ENCODE measurements at regions not wholly inside any gene's neighbourhood (a gene's known extent, or its start where the extent isn't known, plus 50 kb on each side); places are given as distances from the start of the nearest gene placed in this dataset.
A peak's percentile ranks its signal among the peaks of the same experiment; 100 is the strongest.

GRCh38 chr2:185919155-185919554, 180.6 kb downstream of the FSIP2 start:
- TF ChIP-seq CTCF (IDR thresholded peaks at IDR 0.05; ENCODE audit: low read length, missing control alignments), result no peak
- no peak overlapping the region for H3K4me3 ChIP-seq (replicated peaks; ENCODE audit: low read depth, low read length)
- DNase-seq (ENCODE audit: low read depth), result peak; percentile 1

GRCh38 chr2:185921048-185921756, 182.6 kb downstream of the FSIP2 start:
- no peak for DNase-seq (ENCODE audit: low read depth)
- TF ChIP-seq CTCF (IDR thresholded peaks at IDR 0.05; ENCODE audit: low read length, missing control alignments), result no peak
- no peak overlapping the region for H3K4me3 ChIP-seq (replicated peaks; ENCODE audit: low read depth, low read length)

- DNase-seq (ENCODE audit: low read depth), result no peak
- H3K4me3 ChIP-seq (replicated peaks; ENCODE audit: low read depth, low read length), result no peak overlapping the region
- no peak for TF ChIP-seq CTCF (IDR thresholded peaks at IDR 0.05; ENCODE audit: low read length, missing control alignments)
Observed at GRCh38 chr2:185934232-185934631, 195.6 kb downstream of the FSIP2 start.

GRCh38 chr2:185939858-185940257, 201.3 kb downstream of the FSIP2 start:
- no peak overlapping the region for H3K4me3 ChIP-seq (replicated peaks; ENCODE audit: low read depth, low read length)
- no peak for DNase-seq (ENCODE audit: low read depth)
- TF ChIP-seq CTCF (IDR thresholded peaks at IDR 0.05; ENCODE audit: low read length, missing control alignments), result no peak

- DNase-seq (ENCODE audit: low read depth), result no peak
Observed at GRCh38 chr2:185942855-185943254, 204.3 kb downstream of the FSIP2 start.

GRCh38 chr2:185947722-185948121, 209.1 kb downstream of the FSIP2 start:
- TF ChIP-seq CTCF (IDR thresholded peaks at IDR 0.05; ENCODE audit: low read length, missing control alignments), result no peak
- no peak overlapping the region for H3K4me3 ChIP-seq (replicated peaks; ENCODE audit: low read depth, low read length)
- no peak for DNase-seq (ENCODE audit: low read depth)

More at GRCh38 chr2:185942855-185943254, 204.3 kb downstream of the FSIP2 start:
- no peak for TF ChIP-seq CTCF (IDR thresholded peaks at IDR 0.05; ENCODE audit: low read length, missing control alignments)
- no peak overlapping the region for H3K4me3 ChIP-seq (replicated peaks; ENCODE audit: low read depth, low read length)

GRCh38 chr2:185952100-185952499, 213.5 kb downstream of the FSIP2 start:
- DNase-seq (ENCODE audit: low read depth), result no peak
- H3K4me3 ChIP-seq (replicated peaks; ENCODE audit: low read depth, low read length), result no peak overlapping the region
- TF ChIP-seq CTCF (IDR thresholded peaks at IDR 0.05; ENCODE audit: low read length, missing control alignments), result no peak
